Eye (tissue), 1 donor: ENCODE measurements at regions not wholly inside any gene's neighbourhood (a gene's known extent, or its start where the extent isn't known, plus 50 kb on each side); places are given as distances from the start of the nearest gene placed in this dataset.
"Not testable (repeated sequence)": the region's sequence is repeated elsewhere in the genome, so short reads cannot be mapped to it uniquely, and the experiment has no call there.

Experiments
- DNase-seq: peaks from one replicate; pipeline ENCODE4 v3.0.0-alpha.2; 2015

- DNase-seq = peak; percentile 68
Measured at GRCh38 chr6:168192195-168192900, 113.3 kb upstream of the FRMD1 start.

GRCh38 chr6:168190646-168191443 lies 111.8 kb upstream of the FRMD1 start:
- DNase-seq = no peak

- no peak for DNase-seq
Measured at GRCh38 chr6:168190014-168190405, 111.0 kb upstream of the FRMD1 start.

GRCh38 chr6:168189200-168190013 lies 110.4 kb upstream of the FRMD1 start:
- no peak for DNase-seq

GRCh38 chr6:168188369-168189199 lies 109.6 kb upstream of the FRMD1 start:
- peak; percentile 43 for DNase-seq

- no peak for DNase-seq
Measured at GRCh38 chr6:168186438-168186837, 107.4 kb upstream of the FRMD1 start.

- not testable (repeated sequence) for DNase-seq
Measured at GRCh38 chr6:168186018-168186417, 107.0 kb upstream of the FRMD1 start.

- DNase-seq = no peak
Measured at GRCh38 chr6:168184701-168185100, 105.7 kb upstream of the FRMD1 start.

- no peak for DNase-seq
Measured at GRCh38 chr6:168183613-168183970, 104.6 kb upstream of the FRMD1 start.

- DNase-seq = no peak
Measured at GRCh38 chr6:168182908-168183612, 104.0 kb upstream of the FRMD1 start.

GRCh38 chr6:168182366-168182765 lies 103.4 kb upstream of the FRMD1 start:
- DNase-seq = peak; percentile 26

- no peak for DNase-seq
Measured at GRCh38 chr6:168181876-168182275, 102.9 kb upstream of the FRMD1 start.

GRCh38 chr6:168181316-168181715 lies 102.3 kb upstream of the FRMD1 start:
- no peak for DNase-seq

- no peak for DNase-seq
Measured at GRCh38 chr6:168180548-168181011, 101.6 kb upstream of the FRMD1 start.

GRCh38 chr6:168179702-168180382 lies 100.8 kb upstream of the FRMD1 start:
- DNase-seq = no peak

- DNase-seq = no peak
Measured at GRCh38 chr6:168179133-168179532, 100.1 kb upstream of the FRMD1 start.

- no peak for DNase-seq
Measured at GRCh38 chr6:168177103-168177891, 98.3 kb upstream of the FRMD1 start.

- no peak for DNase-seq
Measured at GRCh38 chr6:168171673-168172353, 92.8 kb upstream of the FRMD1 start.

GRCh38 chr6:168170841-168171601 lies 92.0 kb upstream of the FRMD1 start:
- no peak for DNase-seq
